Neural progenitor cell (in vitro differentiated cells): ENCODE measurements at regions not wholly inside any gene's neighbourhood (a gene's known extent, or its start where the extent isn't known, plus 50 kb on each side); places are given as distances from the start of the nearest gene placed in this dataset.

Source experiments
- DNase-seq: peaks from one replicate; pipeline ENCODE4 v3.0.0-alpha.2; 2016; ENCODE audit warnings: low spot score
- H2AFZ ChIP-seq: fragments of 200-600 bp; sonication (generic); replicated peaks from 2 replicates; pipeline ENCODE4 v1.6.1; 2016; ENCODE audit warnings: antibody characterized with exemption
- H3F3A ChIP-seq: fragments of 200-600 bp; sonication (generic); 2 replicates; pipeline ENCODE4 v1.6.1; 2016; ENCODE audit warnings: antibody characterized with exemption, low read depth
- H3K27ac ChIP-seq: fragments of 200-600 bp; sonication (generic); 2 replicates; pipeline ENCODE4 v1.5.1; 2016; ENCODE audit warnings: mild to moderate bottlenecking
- H3K27me3 ChIP-seq: fragments of 200-600 bp; sonication (generic); 2 replicates; pipeline ENCODE4 v1.6.1; 2016; ENCODE audit warnings: mild to moderate bottlenecking, moderate library complexity
- H3K36me3 ChIP-seq: fragments of 200-600 bp; sonication (generic); 2 replicates; pipeline ENCODE4 v1.5.1; 2016
- H3K4me1 ChIP-seq: fragments of 200-600 bp; sonication (generic); 2 replicates; pipeline ENCODE4 v1.6.1; 2016; ENCODE audit warnings: mixed run types
- H3K4me2 ChIP-seq: fragments of 200-600 bp; sonication (generic); 2 replicates; pipeline ENCODE4 v1.6.1; 2016
- H3K4me3 ChIP-seq: fragments of 200-600 bp; sonication (generic); 2 replicates; pipeline ENCODE4 v1.5.1; 2016
- H3K79me2 ChIP-seq: fragments of 200-600 bp; sonication (generic); 2 replicates; pipeline ENCODE4 v1.6.1; 2016; ENCODE audit warnings: low read depth
- H3K9ac ChIP-seq: fragments of 200-600 bp; sonication (generic); 2 replicates; pipeline ENCODE4 v1.6.1; 2016
- H3K9me3 ChIP-seq: fragments of 200-600 bp; sonication (generic); 2 replicates; pipeline ENCODE4 v1.5.1; 2016; ENCODE audit warnings: low read depth
- H4K20me1 ChIP-seq: fragments of 200-600 bp; sonication (generic); 2 replicates; pipeline ENCODE4 v1.6.1; 2016; ENCODE audit warnings: low read depth
- H3K27ac Mint-ChIP-seq: 3 replicates; pipeline ENCODE4 v1.8.0; 2021; ENCODE audit warnings: mixed read lengths
- H3K27me3 Mint-ChIP-seq: 2 replicates; pipeline ENCODE4 v1.8.0; 2022; ENCODE audit warnings: low read depth, mild to moderate bottlenecking, inconsistent platforms, moderate library complexity, mixed read lengths; ENCODE audit not compliant: insufficient read depth
- H3K36me3 Mint-ChIP-seq: 3 replicates; pipeline ENCODE4 v1.8.0; 2021; ENCODE audit warnings: mixed read lengths
- H3K4me1 Mint-ChIP-seq: 3 replicates; pipeline ENCODE4 v1.8.0; 2021; ENCODE audit warnings: mixed read lengths
- H3K4me3 Mint-ChIP-seq: 3 replicates; pipeline ENCODE4 v1.8.0; 2021; ENCODE audit warnings: mild to moderate bottlenecking, moderate library complexity, mixed read lengths
- H3K9me3 Mint-ChIP-seq: 3 replicates; pipeline ENCODE4 v1.8.0; 2020; ENCODE audit warnings: mixed read lengths
- EZH2 ChIP-seq: fragments of 200-600 bp; sonication (generic); IDR thresholded peaks from 2 replicates; pipeline ENCODE4 v1.6.1; 2017; ENCODE audit warnings: antibody characterized with exemption, mild to moderate bottlenecking, moderate library complexity
- EZH2phosphoT487 ChIP-seq: fragments of 200-600 bp; sonication (generic); IDR thresholded peaks from 2 replicates; pipeline ENCODE4 v1.6.1; 2017; ENCODE audit warnings: antibody characterized with exemption
- TF ChIP-seq, protein P1 (sequence below): fragments of 200-600 bp; sonication (generic); IDR thresholded peaks from 2 replicates; pipeline ENCODE4 v1.5.1; 2017; ENCODE audit warnings: antibody characterized with exemption, mild to moderate bottlenecking

DNA sequence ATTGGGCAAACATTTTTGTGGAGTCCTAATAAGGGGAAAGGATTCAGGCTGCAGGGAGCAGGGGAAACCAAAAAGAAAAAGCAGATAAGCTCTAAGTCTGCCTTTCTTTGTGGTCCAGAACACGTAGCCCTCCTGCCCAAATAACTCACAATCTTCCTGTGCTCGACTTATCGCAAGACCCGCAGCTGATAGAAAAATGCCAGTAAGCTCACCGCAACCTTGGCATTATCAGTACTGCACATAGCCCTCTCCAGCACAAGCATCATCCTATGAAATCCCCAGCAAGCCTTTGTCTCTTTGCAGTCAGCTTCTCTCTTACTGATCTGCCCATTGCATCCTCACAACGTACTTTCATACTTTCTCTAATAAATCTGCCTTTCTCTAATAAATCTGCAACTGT, 202.4 kb upstream of the HNRNPA3 start:
- Histone ChIP-seq H3K27me3 (no peaks in the 10 kb centered on the region), H3K9ac (no peak overlapping the region), H2AFZ (no peak overlapping the region), H3K27ac (no peak overlapping the region), H3F3A (no peaks in the 10 kb centered on the region), H3K36me3 (no peaks in the 10 kb centered on the region), H4K20me1 (no peaks in the 10 kb centered on the region), H3K4me1 (no peaks in the 10 kb centered on the region), H3K9me3 (no peaks in the 10 kb centered on the region), H3K4me2 (no peak overlapping the region), H3K79me2 (no peaks in the 10 kb centered on the region), H3K4me3 (no peak overlapping the region)
- H3K36me3 Mint-ChIP-seq, result no peaks in the 10 kb centered on the region
- no peaks in the 10 kb centered on the region for H3K27me3 Mint-ChIP-seq
- H3K4me3 Mint-ChIP-seq, result no peak overlapping the region
- H3K9me3 Mint-ChIP-seq, result peaks cover 7% of the 10 kb centered on the region
- no peak overlapping the region for H3K27ac Mint-ChIP-seq
- TF ChIP-seq EZH2 (no peak), EZH2phosphoT487 (no peak)
- TF ChIP-seq, protein P1, sequence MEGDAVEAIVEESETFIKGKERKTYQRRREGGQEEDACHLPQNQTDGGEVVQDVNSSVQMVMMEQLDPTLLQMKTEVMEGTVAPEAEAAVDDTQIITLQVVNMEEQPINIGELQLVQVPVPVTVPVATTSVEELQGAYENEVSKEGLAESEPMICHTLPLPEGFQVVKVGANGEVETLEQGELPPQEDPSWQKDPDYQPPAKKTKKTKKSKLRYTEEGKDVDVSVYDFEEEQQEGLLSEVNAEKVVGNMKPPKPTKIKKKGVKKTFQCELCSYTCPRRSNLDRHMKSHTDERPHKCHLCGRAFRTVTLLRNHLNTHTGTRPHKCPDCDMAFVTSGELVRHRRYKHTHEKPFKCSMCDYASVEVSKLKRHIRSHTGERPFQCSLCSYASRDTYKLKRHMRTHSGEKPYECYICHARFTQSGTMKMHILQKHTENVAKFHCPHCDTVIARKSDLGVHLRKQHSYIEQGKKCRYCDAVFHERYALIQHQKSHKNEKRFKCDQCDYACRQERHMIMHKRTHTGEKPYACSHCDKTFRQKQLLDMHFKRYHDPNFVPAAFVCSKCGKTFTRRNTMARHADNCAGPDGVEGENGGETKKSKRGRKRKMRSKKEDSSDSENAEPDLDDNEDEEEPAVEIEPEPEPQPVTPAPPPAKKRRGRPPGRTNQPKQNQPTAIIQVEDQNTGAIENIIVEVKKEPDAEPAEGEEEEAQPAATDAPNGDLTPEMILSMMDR, result no peak
- DNase-seq, result no peak
- no peaks in the 10 kb centered on the region for H3K4me1 Mint-ChIP-seq

DNA sequence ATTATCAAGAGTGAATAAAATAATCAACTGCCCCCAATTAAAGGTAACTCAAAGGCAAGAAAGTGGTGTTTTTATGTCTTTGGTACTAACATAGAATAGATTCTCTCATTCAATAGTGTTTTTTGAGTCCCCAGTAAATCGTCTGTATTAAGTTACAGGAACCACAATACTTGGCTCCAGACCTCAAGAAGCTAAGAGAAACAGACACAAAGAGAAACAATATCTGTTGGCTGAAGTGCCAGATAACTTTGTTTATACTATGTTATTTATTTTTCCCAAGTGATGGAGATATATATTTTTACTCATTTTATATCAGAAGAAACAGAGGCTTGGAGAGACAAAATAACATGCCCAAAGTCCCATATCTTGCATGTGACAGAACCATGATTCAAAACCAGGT, 201.7 kb upstream of the HNRNPA3 start:
- H3K36me3 Mint-ChIP-seq, result no peaks in the 10 kb centered on the region
- Histone ChIP-seq H3K4me2 (no peak overlapping the region), H3K4me1 (no peaks in the 10 kb centered on the region), H3K9ac (no peak overlapping the region), H3K36me3 (no peaks in the 10 kb centered on the region), H3K4me3 (no peak overlapping the region), H3K27ac (no peak overlapping the region), H4K20me1 (no peaks in the 10 kb centered on the region), H2AFZ (no peak overlapping the region), H3K79me2 (no peaks in the 10 kb centered on the region), H3K9me3 (no peaks in the 10 kb centered on the region), H3K27me3 (no peaks in the 10 kb centered on the region), H3F3A (no peaks in the 10 kb centered on the region)
- TF ChIP-seq EZH2phosphoT487 (no peak), EZH2 (no peak)
- TF ChIP-seq, protein P1, result no peak
- no peak overlapping the region for H3K27ac Mint-ChIP-seq
- H3K9me3 Mint-ChIP-seq, result peaks cover 7% of the 10 kb centered on the region
- no peak overlapping the region for H3K4me3 Mint-ChIP-seq
- DNase-seq, result no peak
- H3K27me3 Mint-ChIP-seq, result no peaks in the 10 kb centered on the region
- H3K4me1 Mint-ChIP-seq, result peaks cover 6% of the 10 kb centered on the region

GRCh38 chr2:177014946-177015345, 197.6 kb upstream of the HNRNPA3 start:
- Histone ChIP-seq H3K9ac (no peak overlapping the region), H3K4me1 (no peaks in the 10 kb centered on the region), H3K36me3 (no peaks in the 10 kb centered on the region), H3K4me2 (no peak overlapping the region), H3K27me3 (no peaks in the 10 kb centered on the region), H3F3A (no peaks in the 10 kb centered on the region), H2AFZ (peak overlapping the region; percentile 19), H3K27ac (no peak overlapping the region), H3K9me3 (no peaks in the 10 kb centered on the region), H3K4me3 (no peak overlapping the region), H4K20me1 (no peaks in the 10 kb centered on the region), H3K79me2 (no peaks in the 10 kb centered on the region)
- Mint-ChIP-seq H3K4me1 (peaks cover 6% of the 10 kb centered on the region), H3K27me3 (peaks cover 2% of the 10 kb centered on the region), H3K27ac (no peak overlapping the region), H3K36me3 (no peaks in the 10 kb centered on the region), H3K9me3 (no peaks in the 10 kb centered on the region), H3K4me3 (no peak overlapping the region)
- no peak for DNase-seq
- TF ChIP-seq, protein P1, result no peak
- TF ChIP-seq EZH2, result no peak
- TF ChIP-seq EZH2phosphoT487, result no peak
